Stomach (tissue), 4 donors: ENCODE measurements at regions not wholly inside any gene's neighbourhood (a gene's known extent, or its start where the extent isn't known, plus 50 kb on each side); places are given as distances from the start of the nearest gene placed in this dataset.

Experiments
- EP300 ChIP-seq: sonication (generic); formaldehyde crosslinking; IDR thresholded peaks from one replicate; pipeline ENCODE4 v1.6.1; 2017; ENCODE audit warnings: antibody characterized with exemption
- POLR2A ChIP-seq, 4 donors: fragments of 450-650 bp; IDR thresholded peaks; one replicate each; pipeline ENCODE4 v1.6.1; 2016; ENCODE audit warnings: antibody characterized with exemption in 4 of 4, control low read depth in 2 of 4, mild to moderate bottlenecking in 1 of 4, moderate library complexity in 1 of 4
- POLR2AphosphoS5 ChIP-seq, 3 donors: sonication (generic); formaldehyde crosslinking; IDR thresholded peaks; one replicate each; pipeline ENCODE4 v1.6.1; 2016; ENCODE audit warnings: antibody characterized with exemption in 3 of 3
- TF ChIP-seq, protein P1 (sequence below), 7 experiments: fragments of 450-650 bp in 4 of 7; fragments of 200-600 bp in 3 of 7; sonication (generic) in 3 of 7; IDR thresholded peaks; one replicate each; pipeline ENCODE4 v1.5.1; 2016 to 2019; ENCODE audit warnings: antibody characterized with exemption in 7 of 7, control low read depth in 2 of 7, mild to moderate bottlenecking in 1 of 7

DNA sequence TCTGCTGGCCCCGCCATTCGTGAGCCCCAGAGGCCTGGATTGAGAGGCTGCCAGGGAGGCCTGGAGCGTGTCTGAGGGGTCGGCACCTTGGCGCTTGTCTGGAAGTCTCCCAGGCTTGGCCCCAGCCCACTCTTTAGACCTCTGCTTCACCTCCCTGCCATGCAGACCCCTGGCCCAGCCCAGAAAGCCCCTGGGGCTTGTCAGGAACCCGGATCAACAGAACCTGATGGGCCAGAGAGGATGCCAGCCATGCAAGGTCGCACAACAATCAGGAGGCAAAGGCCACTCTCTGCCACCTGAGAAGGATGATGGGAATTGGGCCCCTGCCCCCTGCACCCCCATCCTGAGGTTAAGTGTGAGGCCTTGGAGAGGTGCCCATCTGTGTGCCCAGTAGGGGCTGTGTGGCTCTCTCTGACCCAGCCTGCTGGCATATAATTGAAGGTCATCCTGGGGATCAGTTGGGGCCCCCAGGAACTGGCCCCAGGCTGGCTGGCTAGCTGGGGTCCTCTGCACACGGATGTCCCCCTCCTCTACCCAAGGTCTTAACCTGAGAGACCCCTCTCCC lies 103.3 kb upstream of the SLC6A6 start:
- TF ChIP-seq, protein P1, sequence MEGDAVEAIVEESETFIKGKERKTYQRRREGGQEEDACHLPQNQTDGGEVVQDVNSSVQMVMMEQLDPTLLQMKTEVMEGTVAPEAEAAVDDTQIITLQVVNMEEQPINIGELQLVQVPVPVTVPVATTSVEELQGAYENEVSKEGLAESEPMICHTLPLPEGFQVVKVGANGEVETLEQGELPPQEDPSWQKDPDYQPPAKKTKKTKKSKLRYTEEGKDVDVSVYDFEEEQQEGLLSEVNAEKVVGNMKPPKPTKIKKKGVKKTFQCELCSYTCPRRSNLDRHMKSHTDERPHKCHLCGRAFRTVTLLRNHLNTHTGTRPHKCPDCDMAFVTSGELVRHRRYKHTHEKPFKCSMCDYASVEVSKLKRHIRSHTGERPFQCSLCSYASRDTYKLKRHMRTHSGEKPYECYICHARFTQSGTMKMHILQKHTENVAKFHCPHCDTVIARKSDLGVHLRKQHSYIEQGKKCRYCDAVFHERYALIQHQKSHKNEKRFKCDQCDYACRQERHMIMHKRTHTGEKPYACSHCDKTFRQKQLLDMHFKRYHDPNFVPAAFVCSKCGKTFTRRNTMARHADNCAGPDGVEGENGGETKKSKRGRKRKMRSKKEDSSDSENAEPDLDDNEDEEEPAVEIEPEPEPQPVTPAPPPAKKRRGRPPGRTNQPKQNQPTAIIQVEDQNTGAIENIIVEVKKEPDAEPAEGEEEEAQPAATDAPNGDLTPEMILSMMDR (IDR thresholded peaks at IDR 0.05), result no peak
- TF ChIP-seq POLR2A (IDR thresholded peaks at IDR 0.05) (no peak), POLR2AphosphoS5 (IDR thresholded peaks at IDR 0.05) (no peak), EP300 (no peak)
